Mucosa of descending colon (tissue), 3 donors: ENCODE measurements at regions not wholly inside any gene's neighbourhood (a gene's known extent, or its start where the extent isn't known, plus 50 kb on each side); places are given as distances from the start of the nearest gene placed in this dataset.
"Not testable (repeated sequence)": the region's sequence is repeated elsewhere in the genome, so short reads cannot be mapped to it uniquely, and the experiment has no call there.

Experiments used
- ATAC-seq: fragments of 200-7000 bp; cut with Tn5 transposase; one replicate; pipeline ENCODE4 v1.9.1; 2020; ENCODE audit warnings: mild to moderate bottlenecking, moderate library complexity
- DNase-seq, 3 donors: peaks; one replicate each; pipeline ENCODE4 v3.0.0-alpha.2; 2020
- H3K36me3 ChIP-seq: fragments of 200-600 bp; one replicate; pipeline ENCODE4 v1.8.0; 2021; ENCODE audit warnings: low read depth, mild to moderate bottlenecking
- H3K4me1 ChIP-seq: fragments of 200-600 bp; one replicate; pipeline ENCODE4 v1.8.0; 2021; ENCODE audit warnings: low read depth, mild to moderate bottlenecking
- H3K4me3 ChIP-seq: fragments of 200-600 bp; one replicate; pipeline ENCODE4 v1.8.0; 2021; ENCODE audit warnings: mild to moderate bottlenecking
- H3K9me3 ChIP-seq: fragments of 200-600 bp; one replicate; pipeline ENCODE4 v1.8.0; 2021; ENCODE audit warnings: mild to moderate bottlenecking
- intact Hi-C, 2 donors: fragments of 100-400 bp; cut with DNase I in 1 of 2; cut with micrococcal nuclease in 1 of 2; formaldehyde crosslinking; loops; one replicate each; pipeline versions ENCODE4 v1.11.0 to v1.11.1; 2022; cut with DNase I, micrococcal nuclease
- TF ChIP-seq, protein P1 (sequence below): fragments of 200-600 bp; IDR thresholded peaks from one replicate; pipeline ENCODE4 v1.8.0; 2022; ENCODE audit warnings: antibody characterized with exemption, mild to moderate bottlenecking
- donor health status: DM: no; HTN: no; CAD: no; lungs with moderate emphysema.
- donor health status: DM: no; HTN: no; CAD: no.
- donor health status: DM: no; HTN: yes; CAD: no.

DNA sequence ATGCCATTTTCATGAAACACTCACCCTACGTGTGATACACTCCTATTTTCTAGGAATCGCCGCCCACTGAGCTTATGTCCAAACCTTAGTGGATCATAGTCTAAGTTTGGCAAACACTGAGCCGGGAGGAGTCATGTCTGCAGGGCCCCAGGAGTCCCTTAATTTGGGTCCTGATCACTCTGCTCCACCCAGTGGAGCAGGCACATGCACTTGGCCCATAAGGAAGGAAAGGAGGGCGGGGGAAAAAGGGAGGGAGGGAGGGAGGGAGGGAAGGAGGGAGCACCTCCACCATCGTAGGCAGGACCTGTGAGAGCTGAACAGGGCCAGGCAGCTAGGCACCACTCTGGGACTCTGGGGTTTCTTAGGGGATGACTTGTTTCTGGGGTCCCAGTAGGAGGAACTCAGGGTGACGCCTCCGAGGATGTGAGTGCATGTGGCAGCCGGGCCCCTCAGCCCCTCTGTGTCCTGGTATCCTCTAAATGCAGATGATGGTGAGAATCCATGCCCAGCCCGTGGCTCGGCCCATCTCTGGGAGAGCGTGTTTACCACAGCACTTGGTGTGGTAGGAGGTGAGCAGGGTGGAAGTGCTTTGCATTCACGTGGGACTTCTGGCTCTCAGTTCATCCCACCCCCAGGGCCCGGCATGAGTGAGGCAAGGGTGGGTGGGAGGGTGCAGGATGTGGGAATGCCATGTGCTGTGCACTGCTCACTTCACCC is 109.4 kb downstream of the KLF13 start:
- intact Hi-C loops: no loop called here
- ATAC-seq: peak; percentile 44
- DNase-seq: peak; percentile 41 to 72 (median 55)
- TF ChIP-seq, protein P1, sequence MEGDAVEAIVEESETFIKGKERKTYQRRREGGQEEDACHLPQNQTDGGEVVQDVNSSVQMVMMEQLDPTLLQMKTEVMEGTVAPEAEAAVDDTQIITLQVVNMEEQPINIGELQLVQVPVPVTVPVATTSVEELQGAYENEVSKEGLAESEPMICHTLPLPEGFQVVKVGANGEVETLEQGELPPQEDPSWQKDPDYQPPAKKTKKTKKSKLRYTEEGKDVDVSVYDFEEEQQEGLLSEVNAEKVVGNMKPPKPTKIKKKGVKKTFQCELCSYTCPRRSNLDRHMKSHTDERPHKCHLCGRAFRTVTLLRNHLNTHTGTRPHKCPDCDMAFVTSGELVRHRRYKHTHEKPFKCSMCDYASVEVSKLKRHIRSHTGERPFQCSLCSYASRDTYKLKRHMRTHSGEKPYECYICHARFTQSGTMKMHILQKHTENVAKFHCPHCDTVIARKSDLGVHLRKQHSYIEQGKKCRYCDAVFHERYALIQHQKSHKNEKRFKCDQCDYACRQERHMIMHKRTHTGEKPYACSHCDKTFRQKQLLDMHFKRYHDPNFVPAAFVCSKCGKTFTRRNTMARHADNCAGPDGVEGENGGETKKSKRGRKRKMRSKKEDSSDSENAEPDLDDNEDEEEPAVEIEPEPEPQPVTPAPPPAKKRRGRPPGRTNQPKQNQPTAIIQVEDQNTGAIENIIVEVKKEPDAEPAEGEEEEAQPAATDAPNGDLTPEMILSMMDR: no peak
- no peak overlapping the region for H3K4me3 ChIP-seq
- H3K36me3 ChIP-seq: no peaks in the 10 kb centered on the region
- H3K9me3 ChIP-seq: no peaks in the 10 kb centered on the region
- peaks cover 12% of the 10 kb centered on the region for H3K4me1 ChIP-seq

DNA sequence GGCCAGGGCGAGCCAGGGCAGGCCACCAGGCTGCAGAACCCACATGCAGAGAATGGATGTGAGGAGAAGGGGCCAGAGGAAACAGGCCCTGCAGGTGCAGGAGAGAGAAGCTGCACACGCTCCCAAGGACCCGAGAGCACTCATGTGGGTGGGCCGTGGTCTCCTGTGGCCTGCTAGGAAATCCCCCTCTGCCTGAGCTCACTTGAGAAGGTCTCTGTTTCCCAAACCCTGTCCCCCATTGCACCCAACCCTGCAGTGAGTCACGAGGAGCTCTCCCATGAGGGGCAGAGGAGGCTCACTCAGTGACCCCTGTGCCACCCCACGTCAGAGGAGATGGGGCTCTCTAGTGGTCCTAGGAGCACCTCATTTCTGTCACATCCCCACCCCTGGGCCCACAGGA is 111.1 kb downstream of the KLF13 start:
- ATAC-seq (no peak), DNase-seq (no peak)
- H3K4me1 ChIP-seq: peaks cover 16% of the 10 kb centered on the region
- TF ChIP-seq, protein P1: no peak
- no peaks in the 10 kb centered on the region for H3K36me3 ChIP-seq
- H3K4me3 ChIP-seq: no peak overlapping the region
- intact Hi-C loops: loop anchor here in 1 of 2 donors (2.0 kb wide), 1 partner anchor 51 kb away; no protein-coding TSS in a partner anchor
- no peaks in the 10 kb centered on the region for H3K9me3 ChIP-seq

DNA sequence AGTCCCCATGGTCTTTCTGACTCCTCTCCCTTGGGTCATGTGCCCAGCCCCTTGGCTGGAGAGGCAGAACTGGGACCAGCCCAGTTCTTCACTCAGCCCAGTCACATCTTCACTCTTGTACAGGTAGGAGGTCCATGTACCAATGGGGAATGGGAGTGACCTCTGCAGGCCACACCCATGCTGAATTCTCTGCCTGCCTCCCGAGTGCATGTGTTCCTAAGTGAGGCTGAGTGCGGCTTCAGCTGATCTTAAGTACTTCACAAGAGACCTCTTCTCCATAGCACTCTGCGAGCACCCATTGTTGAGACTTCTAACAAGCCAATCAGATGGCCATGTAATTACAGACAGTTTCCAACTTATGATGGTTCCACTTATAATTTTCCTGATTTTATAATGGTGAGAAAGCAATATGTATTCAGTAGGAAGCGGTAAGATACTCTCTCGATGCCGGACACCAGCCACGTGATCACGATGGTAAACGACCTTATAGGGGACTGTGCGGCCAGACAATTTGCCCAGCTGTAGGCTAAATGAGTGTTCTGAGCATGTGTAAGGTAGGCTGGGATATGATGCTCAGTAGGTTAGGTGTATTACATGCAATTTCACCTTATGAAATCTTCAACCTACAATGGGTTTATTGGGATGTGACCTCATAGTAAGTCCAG is 112.1 kb downstream of the KLF13 start:
- TF ChIP-seq, protein P1: no peak
- ATAC-seq (no peak), DNase-seq (no peak)
- Histone ChIP-seq H3K36me3 (no peaks in the 10 kb centered on the region), H3K9me3 (no peaks in the 10 kb centered on the region), H3K4me1 (peaks cover 16% of the 10 kb centered on the region), H3K4me3 (no peak overlapping the region)
- intact Hi-C loops: loop anchor here in 1 of 2 donors (2.0 kb wide), 1 partner anchor 50 kb away; no protein-coding TSS in a partner anchor

DNA sequence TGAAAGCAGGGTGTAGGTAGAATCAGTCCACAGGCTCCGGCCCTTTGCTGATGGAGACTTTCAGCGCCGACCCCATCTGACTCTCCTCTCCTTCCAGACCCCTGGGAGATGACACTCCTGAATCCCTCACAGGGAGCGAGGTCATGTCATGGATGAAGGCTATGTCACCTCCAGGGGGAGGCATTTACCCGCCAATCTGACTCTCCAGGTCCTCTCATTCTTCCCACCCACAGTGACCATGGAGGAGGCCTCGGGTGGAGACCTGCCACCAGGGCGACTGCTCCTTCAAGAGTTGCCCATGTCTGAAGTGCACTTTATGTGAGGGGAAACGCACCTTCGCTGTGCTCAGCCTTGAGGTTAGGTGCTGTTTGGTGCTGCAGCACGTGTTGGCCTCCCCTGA is 112.7 kb downstream of the KLF13 start:
- TF ChIP-seq, protein P1: no peak
- H3K36me3 ChIP-seq: no peaks in the 10 kb centered on the region
- DNase-seq (peak in 2 of 3 donors; percentile 69 to 83), ATAC-seq (peak; percentile 20)
- peaks cover 16% of the 10 kb centered on the region for H3K4me1 ChIP-seq
- no peak overlapping the region for H3K4me3 ChIP-seq
- H3K9me3 ChIP-seq: no peaks in the 10 kb centered on the region
- intact Hi-C loops: loop anchor here in 1 of 2 donors (2.0 kb wide), 1 partner anchor 49 kb away; no protein-coding TSS in a partner anchor

DNA sequence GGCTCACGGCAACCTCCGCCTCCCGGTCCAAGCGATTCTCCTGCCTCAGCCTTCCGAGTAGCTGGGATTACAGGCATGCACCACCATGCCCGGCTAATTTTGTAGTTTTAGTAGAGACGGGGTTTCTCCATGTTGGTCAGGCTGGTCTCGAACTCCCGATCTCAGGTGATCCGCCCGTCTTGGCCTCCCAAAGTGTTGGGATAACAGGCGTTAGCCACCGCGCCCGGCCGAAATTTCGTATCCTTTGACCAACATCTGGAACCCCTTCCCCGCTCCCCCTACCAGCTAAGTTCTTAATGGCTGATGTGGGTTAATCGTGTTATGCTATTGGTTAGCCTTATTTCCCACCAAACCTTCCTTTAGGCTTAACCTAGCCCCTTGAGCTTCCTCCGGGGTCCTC is 113.6 kb downstream of the KLF13 start:
- H3K9me3 ChIP-seq, intact Hi-C loops, H3K36me3 ChIP-seq, ATAC-seq, H3K4me3 ChIP-seq: not testable (repeated sequence)
- peak in 1 of 3 donors; percentile 48 for DNase-seq
- peaks cover 13% of the 10 kb centered on the region for H3K4me1 ChIP-seq

GRCh38 chr15:31440754-31441311 is 114.2 kb downstream of the KLF13 start:
- DNase-seq (peak; percentile 72 to 84 (median 81)), ATAC-seq (peak; percentile 55)
- H3K4me3 ChIP-seq: no peak overlapping the region
- intact Hi-C loops: no loop called here
- TF ChIP-seq, protein P1: no peak
- H3K4me1 ChIP-seq: peaks cover 10% of the 10 kb centered on the region
- no peaks in the 10 kb centered on the region for H3K9me3 ChIP-seq
- H3K36me3 ChIP-seq: no peaks in the 10 kb centered on the region
